ENCODE measurements at regions not wholly inside any gene's neighbourhood (a gene's known extent, or its start where the extent isn't known, plus 50 kb on each side); places are given as distances from the start of the nearest gene placed in this dataset.

DNA sequence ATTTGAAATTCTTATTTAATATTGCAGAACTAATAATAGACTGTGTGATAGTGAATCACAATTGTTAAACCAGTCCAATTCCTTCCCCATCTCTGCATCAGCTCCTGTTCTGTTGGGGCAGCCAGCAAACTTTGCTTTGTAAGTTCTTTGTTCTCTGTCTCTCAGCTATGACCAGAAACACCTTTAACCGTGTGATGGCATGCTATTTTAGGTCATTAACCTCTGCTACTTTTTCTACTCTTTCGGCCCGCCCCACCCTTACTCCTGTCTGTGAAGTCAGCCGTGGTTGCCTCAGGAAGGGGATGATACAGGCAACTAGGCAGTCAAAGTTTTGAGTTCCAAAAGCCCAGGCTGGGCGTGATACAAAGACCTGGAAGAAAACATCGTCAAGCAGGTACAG lies 51.3 kb upstream of the EGFL6 start:
- no peak for FAIRE-seq
- Histone ChIP-seq H3K27ac (ENCODE audit: low read depth in 1 of 3, low read length in 2 of 3) (no peak overlapping the region), H3K27me3 (ENCODE audit: control insufficient read depth in 3 of 3, insufficient read depth in 3 of 3, low read length in 3 of 3) (no peaks in the 10 kb centered on the region), H3K4me1 (ENCODE audit: control insufficient read depth in 3 of 3, insufficient read depth in 2 of 3, low read depth in 1 of 3, low read length in 2 of 3) (no peaks in the 10 kb centered on the region), H3K9me3 (ENCODE audit: control insufficient read depth in 2 of 2, insufficient read depth in 1 of 2, low read depth in 1 of 2, low read length in 1 of 2) (no peaks in the 10 kb centered on the region), H3K36me3 (ENCODE audit: control insufficient read depth in 3 of 3, insufficient read depth in 2 of 3, low read depth in 1 of 3, low read length in 3 of 3) (no peaks in the 10 kb centered on the region), H3K4me3 (ENCODE audit: low read depth in 1 of 3, low read length in 3 of 3) (no peak overlapping the region)
- DNase-seq: no peak
- WGBS, 3 donors: 81 to 88% (median 83%) methylated on average over 6 of the region's 6 CpGs

DNA sequence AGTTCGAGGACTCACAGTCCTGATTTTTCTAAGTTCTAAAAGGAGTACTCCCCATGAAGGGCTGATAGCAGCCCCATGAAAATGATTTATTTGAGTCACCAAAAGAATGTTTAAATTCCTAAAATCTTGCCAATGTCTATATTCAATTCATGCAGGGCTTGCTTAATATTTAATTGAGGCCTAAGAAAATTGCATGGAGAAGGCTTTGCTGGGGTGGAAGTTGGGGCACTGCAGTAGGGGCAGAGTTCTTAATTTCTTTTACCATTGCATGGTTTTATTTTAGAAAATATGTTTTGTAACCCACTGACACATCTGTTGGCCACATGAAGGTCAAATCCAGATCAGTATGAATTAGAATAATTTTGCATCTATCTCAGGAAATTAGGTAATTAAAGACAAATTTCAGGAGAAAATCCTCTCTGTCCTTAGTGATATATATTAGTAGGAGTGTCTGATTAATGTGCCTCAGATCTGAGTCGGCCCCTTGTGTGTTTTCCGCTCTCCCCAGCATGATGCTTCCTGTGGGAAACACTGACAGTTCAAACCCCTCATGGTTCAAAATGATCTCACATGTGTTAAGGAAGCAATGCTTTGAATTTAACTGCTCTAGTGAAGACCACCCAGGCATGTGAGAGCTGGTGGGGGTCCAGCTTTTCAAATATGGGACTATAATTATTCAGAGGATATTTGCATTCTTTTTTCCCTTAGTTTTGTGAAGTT lies 54.0 kb upstream of the EGFL6 start:
- WGBS, 3 donors: 80 to 97% (median 86%) methylated on average over 3 of the region's 3 CpGs
- no peak overlapping the region for H3K27ac ChIP-seq (ENCODE audit: low read depth in 1 of 3, low read length in 2 of 3)
- H3K9me3 ChIP-seq (ENCODE audit: control insufficient read depth in 2 of 2, insufficient read depth in 1 of 2, low read depth in 1 of 2, low read length in 1 of 2): no peaks in the 10 kb centered on the region
- H3K27me3 ChIP-seq (ENCODE audit: control insufficient read depth in 3 of 3, insufficient read depth in 3 of 3, low read length in 3 of 3): no peaks in the 10 kb centered on the region
- FAIRE-seq (no peak), DNase-seq (no peak)
- no peaks in the 10 kb centered on the region for H3K4me1 ChIP-seq (ENCODE audit: control insufficient read depth in 3 of 3, insufficient read depth in 2 of 3, low read depth in 1 of 3, low read length in 2 of 3)
- no peaks in the 10 kb centered on the region for H3K36me3 ChIP-seq (ENCODE audit: control insufficient read depth in 3 of 3, insufficient read depth in 2 of 3, low read depth in 1 of 3, low read length in 3 of 3)
- no peak overlapping the region for H3K4me3 ChIP-seq (ENCODE audit: low read depth in 1 of 3, low read length in 3 of 3)

DNA sequence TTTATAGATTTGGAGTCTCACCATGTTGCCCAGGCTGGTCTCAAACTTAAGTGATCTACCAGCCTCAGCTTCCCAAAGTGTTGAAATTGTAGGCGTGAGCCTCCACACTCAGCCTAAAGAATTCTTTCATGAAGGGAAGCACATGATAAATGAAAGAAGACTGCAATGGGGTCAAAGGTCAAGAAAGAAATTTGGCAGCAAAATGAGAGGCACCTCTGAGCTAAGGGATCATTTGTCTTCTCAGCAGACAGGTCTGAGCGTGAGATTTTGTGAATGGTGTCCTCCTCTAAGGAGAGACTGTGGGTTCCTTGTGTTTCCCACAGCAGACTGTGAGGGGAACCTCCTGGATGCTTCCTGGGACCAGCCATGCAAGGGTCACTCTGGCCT lies 57.5 kb upstream of the EGFL6 start:
- no peaks in the 10 kb centered on the region for H3K9me3 ChIP-seq (ENCODE audit: control insufficient read depth in 2 of 2, insufficient read depth in 1 of 2, low read depth in 1 of 2, low read length in 1 of 2)
- no peak overlapping the region for H3K4me3 ChIP-seq (ENCODE audit: low read depth in 1 of 3, low read length in 3 of 3)
- WGBS, 3 donors: 53 to 67% (median 59%) methylated on average over 2 of the region's 2 CpGs
- H3K27ac ChIP-seq (ENCODE audit: low read depth in 1 of 3, low read length in 2 of 3): no peak overlapping the region
- DNase-seq (no peak), FAIRE-seq (no peak)
- H3K27me3 ChIP-seq (ENCODE audit: control insufficient read depth in 3 of 3, insufficient read depth in 3 of 3, low read length in 3 of 3): no peaks in the 10 kb centered on the region
- H3K36me3 ChIP-seq (ENCODE audit: control insufficient read depth in 3 of 3, insufficient read depth in 2 of 3, low read depth in 1 of 3, low read length in 3 of 3): no peaks in the 10 kb centered on the region
- no peaks in the 10 kb centered on the region for H3K4me1 ChIP-seq (ENCODE audit: control insufficient read depth in 3 of 3, insufficient read depth in 2 of 3, low read depth in 1 of 3, low read length in 2 of 3)

DNA sequence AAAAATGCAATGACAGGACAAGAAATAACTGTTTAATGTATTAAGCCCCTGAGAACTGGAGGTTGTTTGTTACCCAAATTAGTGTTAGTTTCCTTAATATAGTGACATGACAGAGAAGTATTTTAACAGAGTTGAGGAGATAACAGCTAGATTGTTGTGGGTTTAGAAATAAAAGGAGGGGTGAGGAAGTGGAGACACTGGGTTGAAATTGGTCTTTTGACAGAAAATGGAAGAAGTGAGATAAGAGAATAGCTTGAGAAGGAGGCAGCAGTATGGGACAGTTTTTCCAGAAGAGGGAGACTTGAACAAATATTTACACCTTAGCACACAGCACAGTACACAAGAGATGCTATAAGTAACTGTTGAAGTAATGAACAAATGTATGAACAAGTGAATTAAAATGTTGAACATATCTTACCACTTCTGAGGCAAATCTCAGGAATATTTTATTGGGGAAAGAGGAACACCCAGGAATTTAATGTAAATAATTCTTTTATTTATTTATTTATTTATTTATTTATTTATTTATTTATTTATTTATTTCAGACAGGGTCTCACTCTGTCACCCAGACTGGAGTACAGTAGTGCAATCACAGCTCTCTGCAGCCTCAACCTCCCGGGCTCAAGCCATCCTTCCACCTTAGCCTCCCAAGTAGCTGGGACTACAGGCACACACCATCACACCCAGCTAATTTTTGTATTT lies 58.0 kb upstream of the EGFL6 start:
- Histone ChIP-seq H3K27ac (ENCODE audit: low read depth in 1 of 3, low read length in 2 of 3) (no peak overlapping the region), H3K36me3 (ENCODE audit: control insufficient read depth in 3 of 3, insufficient read depth in 2 of 3, low read depth in 1 of 3, low read length in 3 of 3) (no peaks in the 10 kb centered on the region), H3K4me3 (ENCODE audit: low read depth in 1 of 3, low read length in 3 of 3) (no peak overlapping the region), H3K27me3 (ENCODE audit: control insufficient read depth in 3 of 3, insufficient read depth in 3 of 3, low read length in 3 of 3) (no peaks in the 10 kb centered on the region), H3K4me1 (ENCODE audit: control insufficient read depth in 3 of 3, insufficient read depth in 2 of 3, low read depth in 1 of 3, low read length in 2 of 3) (no peaks in the 10 kb centered on the region), H3K9me3 (ENCODE audit: control insufficient read depth in 2 of 2, insufficient read depth in 1 of 2, low read depth in 1 of 2, low read length in 1 of 2) (no peaks in the 10 kb centered on the region)
- 93 to 100% (median 96%) methylated on average over 1 of the region's 1 CpG for WGBS, 3 donors
- FAIRE-seq (no peak), DNase-seq (no peak)

DNA sequence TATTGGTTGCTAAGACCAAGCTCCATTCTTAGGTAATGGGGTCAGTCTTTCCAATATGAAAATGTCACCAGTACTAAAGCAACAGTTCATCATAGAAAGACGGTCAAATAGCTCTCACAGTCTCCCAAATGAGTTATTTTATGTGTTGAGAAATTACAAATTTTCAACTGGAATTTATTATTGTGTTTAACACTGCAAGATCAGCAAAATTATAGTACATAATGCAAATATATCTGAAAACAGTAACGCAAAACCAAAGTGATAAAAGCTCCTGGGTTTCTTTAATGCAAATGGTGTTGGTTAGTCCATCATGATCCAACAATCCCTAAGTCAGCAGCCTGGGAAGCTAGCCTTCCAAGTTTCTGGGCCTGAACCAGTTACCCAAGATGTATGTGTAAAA lies 61.5 kb upstream of the EGFL6 start:
- no peak for DNase-seq
- FAIRE-seq: no peak
- Histone ChIP-seq H3K4me1 (ENCODE audit: control insufficient read depth in 3 of 3, insufficient read depth in 2 of 3, low read depth in 1 of 3, low read length in 2 of 3) (no peaks in the 10 kb centered on the region), H3K27me3 (ENCODE audit: control insufficient read depth in 3 of 3, insufficient read depth in 3 of 3, low read length in 3 of 3) (no peaks in the 10 kb centered on the region), H3K36me3 (ENCODE audit: control insufficient read depth in 3 of 3, insufficient read depth in 2 of 3, low read depth in 1 of 3, low read length in 3 of 3) (no peaks in the 10 kb centered on the region), H3K9me3 (ENCODE audit: control insufficient read depth in 2 of 2, insufficient read depth in 1 of 2, low read depth in 1 of 2, low read length in 1 of 2) (no peaks in the 10 kb centered on the region), H3K4me3 (ENCODE audit: low read depth in 1 of 3, low read length in 3 of 3) (no peak overlapping the region), H3K27ac (ENCODE audit: low read depth in 1 of 3, low read length in 2 of 3) (no peak overlapping the region)
- 78 to 90% (median 86%) methylated on average over 2 of the region's 2 CpGs for WGBS, 3 donors

DNA sequence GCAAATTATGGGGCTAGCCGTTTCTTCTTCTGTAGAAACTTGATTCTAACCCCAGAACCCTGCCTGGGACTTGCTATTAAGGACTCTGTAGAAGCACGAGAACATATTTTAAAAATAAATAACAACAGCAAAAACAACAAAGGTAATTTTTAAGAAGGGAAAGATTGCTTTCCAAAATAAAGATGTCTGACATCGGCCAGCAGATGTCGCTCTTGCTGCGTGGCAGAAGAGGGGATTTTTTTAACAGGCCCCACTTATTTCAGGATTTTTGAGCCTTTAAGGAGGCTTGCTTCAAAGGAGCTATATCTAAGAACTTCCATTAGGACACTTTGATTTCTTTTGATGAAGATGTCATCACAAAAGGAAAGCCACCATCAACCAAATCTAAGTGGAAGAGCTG lies 62.8 kb upstream of the EGFL6 start:
- H3K4me1 ChIP-seq (ENCODE audit: control insufficient read depth in 3 of 3, insufficient read depth in 2 of 3, low read depth in 1 of 3, low read length in 2 of 3): no peaks in the 10 kb centered on the region
- H3K27ac ChIP-seq (ENCODE audit: low read depth in 1 of 3, low read length in 2 of 3): no peak overlapping the region
- FAIRE-seq (peak; percentile 86), DNase-seq (peak in 1 of 2 donors; percentile 24)
- H3K9me3 ChIP-seq (ENCODE audit: control insufficient read depth in 2 of 2, insufficient read depth in 1 of 2, low read depth in 1 of 2, low read length in 1 of 2): no peaks in the 10 kb centered on the region
- H3K27me3 ChIP-seq (ENCODE audit: control insufficient read depth in 3 of 3, insufficient read depth in 3 of 3, low read length in 3 of 3): no peaks in the 10 kb centered on the region
- no peaks in the 10 kb centered on the region for H3K36me3 ChIP-seq (ENCODE audit: control insufficient read depth in 3 of 3, insufficient read depth in 2 of 3, low read depth in 1 of 3, low read length in 3 of 3)
- 8 to 11% (median 11%) methylated on average over 5 of the region's 5 CpGs for WGBS, 3 donors
- no peak overlapping the region for H3K4me3 ChIP-seq (ENCODE audit: low read depth in 1 of 3, low read length in 3 of 3)

DNA sequence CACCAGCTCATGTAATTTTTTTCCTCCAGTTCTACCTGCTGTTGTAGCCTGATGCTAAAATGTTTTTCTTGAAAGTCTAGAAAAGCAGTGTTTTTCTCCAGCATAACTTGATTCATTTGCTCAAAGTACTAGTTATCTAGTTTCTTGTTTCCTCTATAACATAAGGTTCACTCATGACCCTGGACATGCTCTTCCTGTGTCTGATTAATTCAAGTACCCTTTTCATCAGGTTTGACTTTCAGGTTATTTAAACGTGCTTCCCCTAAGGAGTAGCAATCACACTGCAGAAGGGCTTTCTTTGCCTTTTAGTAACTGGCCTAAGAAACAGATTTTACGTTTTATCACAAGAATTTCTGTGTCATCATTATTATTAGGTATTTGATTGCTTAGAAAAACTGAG lies 66.8 kb upstream of the EGFL6 start:
- no peak overlapping the region for H3K27ac ChIP-seq (ENCODE audit: low read depth in 1 of 3, low read length in 2 of 3)
- no peaks in the 10 kb centered on the region for H3K4me1 ChIP-seq (ENCODE audit: control insufficient read depth in 3 of 3, insufficient read depth in 2 of 3, low read depth in 1 of 3, low read length in 2 of 3)
- no peak overlapping the region for H3K4me3 ChIP-seq (ENCODE audit: low read depth in 1 of 3, low read length in 3 of 3)
- FAIRE-seq: no peak
- no peaks in the 10 kb centered on the region for H3K27me3 ChIP-seq (ENCODE audit: control insufficient read depth in 3 of 3, insufficient read depth in 3 of 3, low read length in 3 of 3)
- WGBS, 3 donors: 41 to 53% (median 51%) methylated on average over 2 of the region's 2 CpGs
- DNase-seq: no peak
- H3K36me3 ChIP-seq (ENCODE audit: control insufficient read depth in 3 of 3, insufficient read depth in 2 of 3, low read depth in 1 of 3, low read length in 3 of 3): no peaks in the 10 kb centered on the region
- H3K9me3 ChIP-seq (ENCODE audit: control insufficient read depth in 2 of 2, insufficient read depth in 1 of 2, low read depth in 1 of 2, low read length in 1 of 2): no peaks in the 10 kb centered on the region

DNA sequence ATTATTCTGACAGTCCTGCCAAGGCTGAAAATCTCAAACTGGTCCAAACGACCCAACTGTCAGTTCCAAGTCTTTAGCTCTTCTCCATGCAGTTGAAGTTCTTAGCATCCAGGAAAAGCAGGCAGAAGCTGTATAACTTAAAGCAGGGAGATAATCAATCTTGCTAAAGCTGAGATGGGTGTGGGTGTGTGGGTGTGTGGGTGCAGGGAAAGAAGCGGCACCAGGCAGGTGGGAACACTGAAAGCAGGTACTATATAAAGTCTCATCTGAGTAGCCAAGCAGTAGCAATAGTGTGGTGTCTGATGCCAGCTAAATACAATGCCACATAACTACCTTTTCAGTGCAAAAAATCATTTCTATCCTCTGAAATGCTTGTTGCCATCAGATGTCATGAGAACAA lies 69.7 kb upstream of the EGFL6 start:
- no peaks in the 10 kb centered on the region for H3K9me3 ChIP-seq (ENCODE audit: control insufficient read depth in 2 of 2, insufficient read depth in 1 of 2, low read depth in 1 of 2, low read length in 1 of 2)
- DNase-seq: no peak
- FAIRE-seq: no peak
- H3K27me3 ChIP-seq (ENCODE audit: control insufficient read depth in 3 of 3, insufficient read depth in 3 of 3, low read length in 3 of 3): no peaks in the 10 kb centered on the region
- no peaks in the 10 kb centered on the region for H3K36me3 ChIP-seq (ENCODE audit: control insufficient read depth in 3 of 3, insufficient read depth in 2 of 3, low read depth in 1 of 3, low read length in 3 of 3)
- 46 to 71% (median 50%) methylated on average over 2 of the region's 2 CpGs for WGBS, 3 donors
- no peaks in the 10 kb centered on the region for H3K4me1 ChIP-seq (ENCODE audit: control insufficient read depth in 3 of 3, insufficient read depth in 2 of 3, low read depth in 1 of 3, low read length in 2 of 3)
- H3K27ac ChIP-seq (ENCODE audit: low read depth in 1 of 3, low read length in 2 of 3): no peak overlapping the region
- H3K4me3 ChIP-seq (ENCODE audit: low read depth in 1 of 3, low read length in 3 of 3): no peak overlapping the region

DNA sequence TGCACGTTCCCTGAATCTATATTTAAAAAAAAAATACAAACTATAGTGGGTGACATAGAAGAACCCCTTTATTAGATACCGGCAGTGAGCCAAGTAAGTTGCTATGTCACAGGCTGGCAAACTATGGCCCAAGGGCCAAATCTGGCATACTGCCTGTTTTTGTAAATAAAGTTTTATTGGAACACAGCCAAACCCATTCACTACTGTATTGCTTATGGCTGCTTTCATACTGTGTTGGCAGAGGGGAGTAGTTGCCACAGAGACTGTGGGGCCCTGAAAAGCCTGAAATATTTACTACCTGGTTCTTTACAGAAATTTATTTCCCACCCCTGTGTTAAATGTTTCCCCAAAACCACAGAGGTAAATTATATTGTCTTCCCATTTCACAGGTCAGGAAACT lies 71.2 kb upstream of the EGFL6 start:
- H3K27ac ChIP-seq (ENCODE audit: low read depth in 1 of 3, low read length in 2 of 3): no peak overlapping the region
- no peak overlapping the region for H3K4me3 ChIP-seq (ENCODE audit: low read depth in 1 of 3, low read length in 3 of 3)
- H3K27me3 ChIP-seq (ENCODE audit: control insufficient read depth in 3 of 3, insufficient read depth in 3 of 3, low read length in 3 of 3): no peaks in the 10 kb centered on the region
- no peaks in the 10 kb centered on the region for H3K36me3 ChIP-seq (ENCODE audit: control insufficient read depth in 3 of 3, insufficient read depth in 2 of 3, low read depth in 1 of 3, low read length in 3 of 3)
- 90 to 97% (median 92%) methylated on average over 2 of the region's 2 CpGs for WGBS, 3 donors
- H3K9me3 ChIP-seq (ENCODE audit: control insufficient read depth in 2 of 2, insufficient read depth in 1 of 2, low read depth in 1 of 2, low read length in 1 of 2): no peaks in the 10 kb centered on the region
- no peaks in the 10 kb centered on the region for H3K4me1 ChIP-seq (ENCODE audit: control insufficient read depth in 3 of 3, insufficient read depth in 2 of 3, low read depth in 1 of 3, low read length in 2 of 3)
- FAIRE-seq (no peak), DNase-seq (no peak)

Data from small intestine (tissue), 7 donors.